HepG2 (cell line): ENCODE measurements at regions not wholly inside any gene's neighbourhood (a gene's known extent, or its start where the extent isn't known, plus 50 kb on each side); places are given as distances from the start of the nearest gene placed in this dataset.

ENCODE experiments used
- ATAC-seq: fragments of 200-7000 bp; cut with Tn5 transposase; 3 replicates; pipeline ENCODE4 v1.9.1; 2020; ENCODE audit warnings: mild to moderate bottlenecking, moderate library complexity
- BruUV-seq: library from RNA; stranded (reverse); fragments of 400-500 nt; replicated peaks from 2 replicates; lab custom pipeline; 2021; lab: Mats Ljungman, UMichigan
- CTCF ChIA-PET: fragments of 300-600 bp; formaldehyde crosslinking; extraction: SDS; loops from one replicate; lab custom pipeline; 2021; ENCODE audit warnings: low total read pairs, inconsistent platforms, low intra/inter-chr PET ratio; lab: Yijun Ruan, JAX
- POLR2A ChIA-PET: fragments of 350-600 bp; sonication (Branson Sonifier 250); formaldehyde crosslinking; loops from one replicate; lab custom pipeline; 2020; ENCODE audit warnings: antibody characterized with exemption, inconsistent platforms; lab: Yijun Ruan, JAX
- DNase-seq: peaks from one replicate; pipeline ENCODE4 v3.0.0-alpha.2; 2015; ENCODE audit warnings: low spot score
- FAIRE-seq: peaks from 3 replicates; lab custom pipeline; 2011; peaks lifted over from hg19 to GRCh38; lab: Jason Lieb, UNC
- H2AFZ ChIP-seq: one replicate; pipeline ENCODE4 v1.6.1; 2011; ENCODE audit warnings: low read length, inconsistent platforms
- H3K27ac ChIP-seq: fragments of 300-600 bp; 3 replicates; pipeline ENCODE4 v1.8.0; 2011; ENCODE audit warnings: mixed run types, mild to moderate bottlenecking, mixed read lengths, low read length, inconsistent platforms; ENCODE audit not compliant: insufficient read depth; ENCODE audit errors: extremely low read length
- H3K27me3 ChIP-seq, 2 experiments: fragments of 200-600 bp in 1 of 2; 2 replicates in 1 of 2; 3 replicates in 1 of 2; pipeline versions ENCODE4 v1.6.0 to v1.8.0; 2011; ENCODE audit warnings: low read length in 2 of 2, mild to moderate bottlenecking in 2 of 2, moderate library complexity in 2 of 2, inconsistent platforms in 1 of 2; ENCODE audit not compliant: insufficient read depth in 2 of 2, control insufficient read depth in 1 of 2
- H3K36me3 ChIP-seq, 2 experiments: fragments of 200-600 bp in 1 of 2; replicated peaks in 1 of 2; 2 replicates in 1 of 2; 3 replicates in 1 of 2; pipeline versions ENCODE4 v1.5.1 to v1.8.0; 2011; ENCODE audit warnings: low read length in 2 of 2, inconsistent platforms in 1 of 2; ENCODE audit not compliant: insufficient read depth in 2 of 2, control insufficient read depth in 1 of 2
- H3K4me1 ChIP-seq: 2 replicates; pipeline ENCODE4 v1.5.1; 2012; ENCODE audit warnings: low read length, inconsistent platforms; ENCODE audit not compliant: insufficient read depth
- H3K4me2 ChIP-seq: 2 replicates; pipeline ENCODE4 v1.6.0; 2011; ENCODE audit warnings: low read depth, low read length, inconsistent platforms
- H3K4me3 ChIP-seq, 3 experiments: fragments of 200-600 bp in 1 of 3; sonication (generic), shearing (Covaris generic) in 1 of 3; replicated peaks in 1 of 3; 2 replicates each; pipeline ENCODE4 v1.5.1; 2011 to 2016; ENCODE audit warnings: low read length in 3 of 3, inconsistent platforms in 2 of 3, low read depth in 2 of 3, mild to moderate bottlenecking in 2 of 3, control low read depth in 1 of 3, mixed read lengths in 1 of 3; ENCODE audit not compliant: insufficient read depth in 1 of 3
- H3K79me2 ChIP-seq: one replicate; pipeline ENCODE4 v1.6.1; 2011; ENCODE audit warnings: low read length, inconsistent platforms; ENCODE audit not compliant: insufficient read depth
- H3K9ac ChIP-seq: 2 replicates; pipeline ENCODE4 v1.6.0; 2011; ENCODE audit warnings: mild to moderate bottlenecking, low read depth, low read length, inconsistent platforms; ENCODE audit not compliant: insufficient read depth
- H3K9me3 ChIP-seq: 2 replicates; pipeline ENCODE4 v1.5.1; 2012; ENCODE audit warnings: mild to moderate bottlenecking, low read length
- H4K20me1 ChIP-seq: 2 replicates; pipeline ENCODE4 v1.6.0; 2011; ENCODE audit warnings: inconsistent platforms, mild to moderate bottlenecking, low read length, moderate library complexity; ENCODE audit not compliant: insufficient read depth
- ARNT ChIP-seq: fragments of 450-650 bp; IDR thresholded peaks from 2 replicates; pipeline ENCODE4 v1.6.1; 2017
- ATF7-NPFF ChIP-seq: sonication (generic); formaldehyde crosslinking; IDR thresholded peaks from 2 replicates; pipeline ENCODE4 v1.8.1; 2023; ENCODE audit warnings: mild to moderate bottlenecking, low read depth, missing genetic modification reagents, moderate library complexity
- CENPBD1 ChIP-seq: sonication (generic); formaldehyde crosslinking; IDR thresholded peaks from 2 replicates; pipeline ENCODE4 v1.8.0; 2022; ENCODE audit warnings: missing genetic modification reagents, low read depth, mild to moderate bottlenecking, borderline replicate concordance
- EP300 ChIP-seq, 3 experiments: sonication (generic) in 1 of 3; formaldehyde crosslinking in 1 of 3; IDR thresholded peaks; 2 replicates each; pipeline versions ENCODE4 v1.5.1 to v1.6.1; 2011 to 2020; ENCODE audit warnings: low read depth in 2 of 3, low read length in 2 of 3, borderline replicate concordance in 1 of 3, improper control_type of control experiment in 1 of 3, mild to moderate bottlenecking in 1 of 3, missing genetic modification reagents in 1 of 3, moderate library complexity in 1 of 3
- GABPA ChIP-seq, 2 experiments: IDR thresholded peaks; 2 replicates each; pipeline ENCODE4 v1.6.1; 2011 to 2016; ENCODE audit warnings: low read depth in 2 of 2, low read length in 1 of 2, missing biosample characterization in 1 of 2, missing genetic modification characterization in 1 of 2
- MED1 ChIP-seq: sonication (generic); formaldehyde crosslinking; IDR thresholded peaks from 2 replicates; pipeline ENCODE4 v1.4.0; 2020; ENCODE audit warnings: missing genetic modification reagents
- MED13 ChIP-seq: sonication (generic); formaldehyde crosslinking; IDR thresholded peaks from 2 replicates; pipeline ENCODE4 v1.5.0; 2020; ENCODE audit warnings: missing genetic modification reagents
- RAD21 ChIP-seq: fragments of 450-650 bp; formaldehyde crosslinking; IDR thresholded peaks from 2 replicates; pipeline ENCODE4 v1.5.0; 2020; ENCODE audit warnings: mild to moderate bottlenecking
- RFX1 ChIP-seq: fragments of 450-650 bp; IDR thresholded peaks from 2 replicates; pipeline ENCODE4 v1.6.1; 2017
- RFX3 ChIP-seq: IDR thresholded peaks from 2 replicates; pipeline ENCODE4 v1.6.1; 2016; ENCODE audit warnings: missing biosample characterization, missing genetic modification reagents
- SNAI1 ChIP-seq: sonication (generic); formaldehyde crosslinking; IDR thresholded peaks from 2 replicates; pipeline ENCODE4 v1.5.0; 2020; ENCODE audit warnings: mild to moderate bottlenecking, missing genetic modification reagents, borderline replicate concordance
- TBX2 ChIP-seq: sonication (generic); formaldehyde crosslinking; IDR thresholded peaks from 2 replicates; pipeline ENCODE4 v1.5.0; 2020; ENCODE audit warnings: missing genetic modification reagents, mild to moderate bottlenecking, borderline replicate concordance
- TGIF2 ChIP-seq: IDR thresholded peaks from 2 replicates; pipeline ENCODE4 v1.6.1; 2016; ENCODE audit warnings: control low read depth, missing compliant biosample characterization
- TRIM22 ChIP-seq: fragments of 450-650 bp; IDR thresholded peaks from 2 replicates; pipeline ENCODE4 v1.6.1; 2017
- ZFP36L2 ChIP-seq: sonication (generic); formaldehyde crosslinking; IDR thresholded peaks from 2 replicates; pipeline ENCODE4 v1.4.0; 2020; ENCODE audit warnings: missing genetic modification reagents
- ZFP82 ChIP-seq: sonication (generic); formaldehyde crosslinking; IDR thresholded peaks from 2 replicates; pipeline ENCODE4 v1.5.1; 2020; ENCODE audit warnings: mild to moderate bottlenecking, missing genetic modification reagents, borderline replicate concordance
- ZNF224 ChIP-seq: sonication (generic); formaldehyde crosslinking; IDR thresholded peaks from 2 replicates; pipeline ENCODE4 v1.5.0; 2020; ENCODE audit warnings: mild to moderate bottlenecking, missing genetic modification reagents
- ZNF362 ChIP-seq: sonication (generic); formaldehyde crosslinking; IDR thresholded peaks from 2 replicates; pipeline ENCODE4 v1.4.0; 2020; ENCODE audit warnings: missing genetic modification reagents, mild to moderate bottlenecking, borderline replicate concordance
- ZNF460 ChIP-seq: sonication (generic); formaldehyde crosslinking; IDR thresholded peaks from 2 replicates; pipeline ENCODE4 v1.5.1; 2020; ENCODE audit warnings: missing genetic modification reagents, mild to moderate bottlenecking, borderline replicate concordance
- ZNF616 ChIP-seq: sonication (generic); formaldehyde crosslinking; IDR thresholded peaks from 2 replicates; pipeline ENCODE4 v1.5.0; 2020; ENCODE audit warnings: low read depth, mild to moderate bottlenecking, missing genetic modification reagents
- ZSCAN9 ChIP-seq: IDR thresholded peaks from 2 replicates; pipeline ENCODE4 v1.6.1; 2016; ENCODE audit warnings: borderline replicate concordance
- WGBS: methylation state at CpG from one replicate; pipeline ENCODE4 v1.1.6; 2017; ENCODE audit warnings: low lambda C conversion rate; 5-methylcytosine and 5-hydroxymethylcytosine counted together
- in situ Hi-C: cut with HindIII; loops from 2 replicates; pipeline ENCODE4 v1.10.0; 2017; ENCODE audit warnings: low pct_unique_long_range_greater_than_20kb; ENCODE audit not compliant: extremely low pct_ligation_motif_present
- intact Hi-C: fragments of 100-400 bp; cut with micrococcal nuclease; formaldehyde crosslinking; loops from one replicate; pipeline ENCODE4 v1.10.0; 2022; ENCODE audit not compliant: unreplicated experiment
- TF ChIP-seq, protein P1 (sequence below): sonication (generic); formaldehyde crosslinking; IDR thresholded peaks from 2 replicates; pipeline ENCODE4 v1.4.0; 2020; ENCODE audit warnings: mild to moderate bottlenecking, low read depth, missing genetic modification reagents

DNA sequence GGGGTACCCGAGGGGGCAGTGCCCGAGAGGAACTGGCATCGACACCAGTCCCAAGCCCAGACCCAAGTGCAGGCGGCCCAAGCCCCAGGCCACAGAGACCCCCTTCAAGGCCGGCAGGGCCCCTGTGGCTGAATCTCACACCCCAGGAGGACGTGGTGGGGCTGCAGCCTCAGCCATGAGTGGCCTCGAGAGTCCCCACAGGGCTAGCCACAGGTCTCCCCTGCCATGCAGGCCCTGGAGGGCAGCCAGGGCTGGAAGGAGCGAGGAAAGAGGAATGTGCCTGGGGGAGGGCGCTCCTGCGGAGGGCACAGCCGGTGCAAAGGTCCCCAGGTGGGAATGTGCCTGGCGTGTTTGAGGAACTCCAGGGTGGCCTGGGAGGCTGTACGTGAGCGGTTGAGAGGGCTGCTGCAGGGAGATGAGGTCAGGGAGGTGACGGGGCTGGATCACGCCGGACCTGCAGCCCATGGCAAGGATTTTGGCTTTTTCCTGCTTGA lies 86.1 kb downstream of the NCOR2 start:
- H3K9ac ChIP-seq: peak overlapping the region; percentile 43; the same call in 1 of the 2 replicates
- peak overlapping the region; percentile 42 for H3K4me2 ChIP-seq
- DNase-seq (peak; percentile 82), ATAC-seq (peak; percentile 78), FAIRE-seq (peak; percentile 63)
- CTCF ChIA-PET: no interaction called here
- 34% methylated on average over 7 of the region's 17 CpGs for WGBS
- H3K9me3 ChIP-seq: no peaks in the 10 kb centered on the region
- peaks cover 18 to 30% of the 10 kb centered on the region in 2 experiments for H3K36me3 ChIP-seq
- BruUV-seq: no TSS peak
- H4K20me1 ChIP-seq: 0 out of 2 replicates have a peak, but pooled peaks cover 4% of the 10 kb centered on the region
- intact Hi-C loops (loop anchor here (5.0 kb wide), 1 partner anchor 36 kb away; no protein-coding TSS in a partner anchor), in situ Hi-C loops (no loop called here)
- H2AFZ ChIP-seq: no peak overlapping the region
- no peaks in the 10 kb centered on the region for H3K79me2 ChIP-seq
- H3K4me3 ChIP-seq: peak overlapping the region in 1 of 3 experiments; percentile 32; a peak in 1 of 6 replicates
- POLR2A ChIA-PET: no interaction called here
- H3K4me1 ChIP-seq: peaks cover 33% of the 10 kb centered on the region
- H3K27me3 ChIP-seq: no peaks in the 10 kb centered on the region
- H3K27ac ChIP-seq: peak overlapping the region; percentile 71
- TF ChIP-seq ZSCAN9 (CRISPR knock-in tag) (no peak), ZNF362 (CRISPR knock-in tag) (no peak), TBX2 (CRISPR knock-in tag) (no peak), SNAI1 (no peak), GABPA (IDR thresholded peaks at IDR 0.05; ENCODE audit: low read depth, low read length) (no peak), GABPA (CRISPR knock-in tag; IDR thresholded peaks at IDR 0.05; ENCODE audit: low read depth) (no peak), ZFP36L2 (CRISPR knock-in tag) (no peak), ATF7-NPFF (CRISPR knock-in tag) (no peak), ZNF616 (CRISPR knock-in tag) (no peak), RAD21 (CRISPR knock-in tag) (peak; percentile 44; the same call in 1 of the 2 replicates), CENPBD1 (no peak), ZNF224 (CRISPR knock-in tag) (no peak), MED13 (CRISPR knock-in tag) (no peak), TRIM22 (no peak), ZFP82 (no peak), ZNF460 (CRISPR knock-in tag) (no peak), RFX3 (CRISPR knock-in tag) (no peak), TGIF2 (CRISPR knock-in tag) (no peak), MED1 (CRISPR knock-in tag) (no peak), EP300 (IDR thresholded peaks at IDR 0.05; ENCODE audit: low read depth in 2 of 2, low read length in 2 of 2) (peak in 1 of 2 experiments; percentile 66; a peak in 1 of 4 replicates), EP300 (CRISPR knock-in tag; IDR thresholded peaks at IDR 0.05; ENCODE audit: borderline replicate concordance) (no peak), RFX1 (no peak), ARNT (no peak)
- TF ChIP-seq, protein P1, sequence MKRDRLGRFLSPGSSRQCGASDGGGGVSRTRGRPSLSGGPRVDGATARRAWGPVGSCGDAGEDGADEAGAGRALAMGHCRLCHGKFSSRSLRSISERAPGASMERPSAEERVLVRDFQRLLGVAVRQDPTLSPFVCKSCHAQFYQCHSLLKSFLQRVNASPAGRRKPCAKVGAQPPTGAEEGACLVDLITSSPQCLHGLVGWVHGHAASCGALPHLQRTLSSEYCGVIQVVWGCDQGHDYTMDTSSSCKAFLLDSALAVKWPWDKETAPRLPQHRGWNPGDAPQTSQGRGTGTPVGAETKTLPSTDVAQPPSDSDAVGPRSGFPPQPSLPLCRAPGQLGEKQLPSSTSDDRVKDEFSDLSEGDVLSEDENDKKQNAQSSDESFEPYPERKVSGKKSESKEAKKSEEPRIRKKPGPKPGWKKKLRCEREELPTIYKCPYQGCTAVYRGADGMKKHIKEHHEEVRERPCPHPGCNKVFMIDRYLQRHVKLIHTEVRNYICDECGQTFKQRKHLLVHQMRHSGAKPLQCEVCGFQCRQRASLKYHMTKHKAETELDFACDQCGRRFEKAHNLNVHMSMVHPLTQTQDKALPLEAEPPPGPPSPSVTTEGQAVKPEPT (CRISPR knock-in tag): peak; percentile 78; the same call in 1 of the 2 replicates
